WTC11 (cell line): ENCODE measurements at regions not wholly inside any gene's neighbourhood (a gene's known extent, or its start where the extent isn't known, plus 50 kb on each side); places are given as distances from the start of the nearest gene placed in this dataset.
"Not testable (repeated sequence)": the region's sequence is repeated elsewhere in the genome, so short reads cannot be mapped to it uniquely, and the experiment has no call there.

Source experiments
- ATAC-seq: fragments of 200-7000 bp; cut with Tn5 transposase; 2 replicates; pipeline ENCODE4 v1.10.0; 2021; ENCODE audit warnings: mild to moderate bottlenecking, moderate library complexity
- CTCF ChIA-PET: fragments of 300-600 bp; sonication (Branson Sonifier 250); formaldehyde crosslinking; loops from one replicate; lab custom pipeline; 2021; ENCODE audit warnings: antibody characterized with exemption; lab: Charles Lee
- POLR2A ChIA-PET: fragments of 350-600 bp; sonication (Branson Sonifier 250); formaldehyde crosslinking; loops from one replicate; lab custom pipeline; 2021; ENCODE audit warnings: antibody characterized with exemption; lab: Charles Lee
- DNase-seq: peaks from one replicate; pipeline ENCODE4 v3.0.0; 2021; ENCODE audit warnings: low spot score
- H3K27ac Mint-ChIP-seq: 2 replicates; pipeline ENCODE4 v1.8.0; 2021; ENCODE audit warnings: mixed read lengths
- H3K27me3 Mint-ChIP-seq: 2 replicates; pipeline ENCODE4 v1.8.0; 2021; ENCODE audit warnings: low read depth, mild to moderate bottlenecking, moderate library complexity, mixed read lengths
- H3K36me3 Mint-ChIP-seq: 2 replicates; pipeline ENCODE4 v1.8.0; 2021; ENCODE audit warnings: mixed read lengths
- H3K4me1 Mint-ChIP-seq: 2 replicates; pipeline ENCODE4 v1.8.0; 2022; ENCODE audit warnings: mixed read lengths
- H3K4me3 Mint-ChIP-seq: 2 replicates; pipeline ENCODE4 v1.8.0; 2021; ENCODE audit warnings: mild to moderate bottlenecking, moderate library complexity, mixed read lengths
- H3K9me3 Mint-ChIP-seq: 2 replicates; pipeline ENCODE4 v1.8.0; 2021; ENCODE audit warnings: mixed read lengths
- FOXP1 ChIP-seq: sonication (generic); formaldehyde crosslinking; IDR thresholded peaks from 2 replicates; pipeline ENCODE4 v1.8.0; 2022; ENCODE audit warnings: missing genetic modification reagents, mild to moderate bottlenecking, moderate library complexity, borderline replicate concordance
- GABPB1 ChIP-seq: sonication (generic); formaldehyde crosslinking; IDR thresholded peaks from 2 replicates; pipeline ENCODE4 v1.8.1; 2023; ENCODE audit warnings: mild to moderate bottlenecking, missing genetic modification reagents
- NFE2L1 ChIP-seq: sonication (generic); formaldehyde crosslinking; IDR thresholded peaks from 2 replicates; pipeline ENCODE4 v1.8.1; 2023; ENCODE audit warnings: missing genetic modification reagents
- ZNF263 ChIP-seq: sonication (generic); formaldehyde crosslinking; IDR thresholded peaks from 2 replicates; pipeline ENCODE4 v1.8.1; 2022; ENCODE audit warnings: low read depth, mild to moderate bottlenecking, moderate library complexity, missing genetic modification reagents
- ZNF425 ChIP-seq: fragments of 250-450 bp; sonication (Bioruptor Pico); conservative IDR thresholded peaks from 2 replicates; pipeline ENCODE4 v1.9.0; 2021; ENCODE audit warnings: mild to moderate bottlenecking
- TF ChIP-seq, protein P1 (sequence below): fragments of 250-450 bp; sonication (Bioruptor Pico); IDR thresholded peaks from 2 replicates; pipeline ENCODE4 v1.9.0; 2021; ENCODE audit warnings: mild to moderate bottlenecking

GRCh38 chr21:9731317-9731716 is 790.1 kb upstream of the TPTE start:
- POLR2A ChIA-PET, H3K27me3 Mint-ChIP-seq, DNase-seq: not testable (repeated sequence)

DNA sequence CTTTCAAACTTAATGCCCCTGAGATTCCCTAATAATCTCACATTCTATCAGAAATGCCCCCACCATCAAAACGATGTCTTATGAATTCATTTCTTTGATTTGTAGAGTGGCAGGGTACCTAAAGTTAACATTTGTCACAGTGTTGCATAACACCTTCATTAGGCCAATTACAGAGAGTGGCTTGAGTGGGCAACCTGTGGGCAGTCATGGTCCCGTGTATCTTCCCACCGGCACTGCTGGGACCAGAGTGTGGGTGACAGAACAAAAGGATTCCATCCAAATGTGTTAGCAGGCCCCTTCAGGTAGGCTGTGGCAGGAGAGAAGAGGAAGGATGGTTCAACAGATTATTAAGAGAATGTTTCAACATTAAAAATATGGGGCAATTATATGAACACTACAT is 788.8 kb upstream of the TPTE start:
- H3K4me3 Mint-ChIP-seq, H3K4me1 Mint-ChIP-seq, DNase-seq, POLR2A ChIA-PET, H3K27me3 Mint-ChIP-seq, H3K27ac Mint-ChIP-seq, ATAC-seq, CTCF ChIA-PET: not testable (repeated sequence)
- peaks cover 14% of the 10 kb centered on the region; the same call in 1 of the 2 replicates for H3K9me3 Mint-ChIP-seq
- peaks cover 14% of the 10 kb centered on the region for H3K36me3 Mint-ChIP-seq

More at GRCh38 chr21:9731317-9731716, 790.1 kb upstream of the TPTE start:
- CTCF ChIA-PET, H3K4me3 Mint-ChIP-seq, ATAC-seq, H3K27ac Mint-ChIP-seq, H3K4me1 Mint-ChIP-seq: not testable (repeated sequence)
- Mint-ChIP-seq H3K9me3 (peaks cover 27% of the 10 kb centered on the region; the same call in 1 of the 2 replicates), H3K36me3 (peaks cover 25% of the 10 kb centered on the region)

DNA sequence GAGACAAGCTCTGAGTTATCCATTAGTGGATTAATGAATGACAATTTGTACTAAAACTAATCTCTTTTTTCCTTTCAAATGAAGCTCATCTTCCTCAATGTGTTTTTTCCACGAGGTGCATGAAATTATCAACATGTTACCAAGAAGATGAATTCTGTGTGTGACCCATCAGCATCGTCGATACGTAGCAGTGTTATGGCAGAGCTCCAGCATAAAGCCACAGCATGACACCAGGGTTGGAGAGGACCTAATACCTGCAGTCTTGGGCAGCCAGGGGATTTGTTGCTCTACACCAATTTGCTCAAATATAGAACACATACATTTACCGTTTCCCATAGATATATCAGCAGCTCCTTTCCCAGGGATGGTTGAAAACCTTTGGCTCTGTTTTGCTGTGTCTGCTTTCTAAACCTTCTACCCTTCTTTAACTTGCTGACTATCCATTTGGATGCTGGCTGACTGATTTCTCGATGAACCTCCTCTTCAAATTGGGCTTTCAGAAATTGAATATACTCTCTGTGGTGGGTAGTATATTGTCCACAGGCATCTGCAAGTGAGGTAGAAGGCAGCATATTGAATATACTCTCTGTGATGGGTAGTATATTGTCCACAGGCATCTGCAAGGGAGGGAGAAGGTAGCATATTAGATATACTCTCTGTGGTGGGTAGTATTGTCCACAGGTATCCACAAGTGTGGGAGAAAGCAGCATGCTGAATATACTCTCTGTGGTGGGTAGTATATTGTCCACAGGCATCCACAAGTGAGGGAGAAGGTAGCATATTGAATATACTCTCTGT is 787.4 kb upstream of the TPTE start:
- H3K4me1 Mint-ChIP-seq: not testable (repeated sequence)

GRCh38 chr21:9735421-9735961 is 785.9 kb upstream of the TPTE start:
- ChIA-PET CTCF (no interaction called here), POLR2A (no interaction called here)
- H3K4me3 Mint-ChIP-seq: no peak overlapping the region
- TF ChIP-seq, protein P1, sequence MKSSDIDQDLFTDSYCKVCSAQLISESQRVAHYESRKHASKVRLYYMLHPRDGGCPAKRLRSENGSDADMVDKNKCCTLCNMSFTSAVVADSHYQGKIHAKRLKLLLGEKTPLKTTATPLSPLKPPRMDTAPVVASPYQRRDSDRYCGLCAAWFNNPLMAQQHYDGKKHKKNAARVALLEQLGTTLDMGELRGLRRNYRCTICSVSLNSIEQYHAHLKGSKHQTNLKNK: no peak
- TF ChIP-seq GABPB1 (CRISPR knock-in tag): no peak
- no peak for TF ChIP-seq FOXP1 (CRISPR knock-in tag)
- no peak for TF ChIP-seq NFE2L1 (CRISPR knock-in tag)
- TF ChIP-seq ZNF425 (CRISPR knock-in tag): no peak
- no peak for TF ChIP-seq ZNF263
- H3K27me3 Mint-ChIP-seq: peaks cover 18% of the 10 kb centered on the region
- no peak for ATAC-seq
- H3K9me3 Mint-ChIP-seq: no peaks in the 10 kb centered on the region
- no peak overlapping the region for H3K27ac Mint-ChIP-seq
- DNase-seq: no peak
- no peaks in the 10 kb centered on the region for H3K4me1 Mint-ChIP-seq
- H3K36me3 Mint-ChIP-seq: peaks cover 17% of the 10 kb centered on the region

More for the DNA sequence above, 787.4 kb upstream of the TPTE start:
- H3K4me3 Mint-ChIP-seq, H3K36me3 Mint-ChIP-seq, H3K27ac Mint-ChIP-seq, POLR2A ChIA-PET, H3K27me3 Mint-ChIP-seq, H3K9me3 Mint-ChIP-seq, CTCF ChIA-PET, ATAC-seq, DNase-seq: not testable (repeated sequence)

- Mint-ChIP-seq H3K36me3 (peaks cover 35% of the 10 kb centered on the region), H3K27me3 (peaks cover 25% of the 10 kb centered on the region)
- H3K9me3 Mint-ChIP-seq, ATAC-seq, H3K27ac Mint-ChIP-seq, CTCF ChIA-PET, DNase-seq, H3K4me3 Mint-ChIP-seq, H3K4me1 Mint-ChIP-seq, POLR2A ChIA-PET: not testable (repeated sequence)
Measured at GRCh38 chr21:9737301-9737700, 784.1 kb upstream of the TPTE start.

DNA sequence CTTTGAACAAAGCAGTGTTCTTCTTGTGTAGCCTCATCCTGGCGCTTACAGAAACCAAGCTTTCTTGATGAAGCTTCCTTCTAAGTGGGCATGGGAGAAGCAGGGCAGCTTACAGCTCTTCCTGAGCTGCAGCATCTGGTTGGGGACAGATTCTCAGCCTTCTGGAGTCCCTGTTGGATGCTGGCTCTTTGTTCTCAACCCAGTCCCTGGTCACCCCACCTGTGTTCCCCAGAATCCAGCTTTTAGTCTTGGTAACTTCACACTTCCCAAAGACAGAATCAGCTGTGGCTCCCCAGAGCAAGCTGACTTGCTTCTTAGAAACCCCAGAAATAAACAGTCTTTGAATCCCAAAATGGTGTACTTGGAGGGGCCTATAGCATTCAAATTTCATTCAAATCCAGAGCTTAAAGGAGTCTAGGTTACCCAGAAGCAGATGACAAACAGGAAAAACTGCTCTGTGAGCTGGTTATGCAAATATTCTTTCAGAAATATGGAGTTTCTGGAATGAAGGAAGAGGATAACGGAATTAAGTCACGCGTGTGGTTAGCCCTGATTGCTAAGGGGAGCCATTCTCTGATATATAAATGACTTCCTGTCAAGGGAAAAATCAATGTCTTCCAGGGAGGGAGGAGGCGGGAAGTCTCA is 783.4 kb upstream of the TPTE start:
- CTCF ChIA-PET, H3K27ac Mint-ChIP-seq, POLR2A ChIA-PET, H3K4me3 Mint-ChIP-seq, ATAC-seq, DNase-seq, H3K9me3 Mint-ChIP-seq, H3K4me1 Mint-ChIP-seq: not testable (repeated sequence)
- H3K36me3 Mint-ChIP-seq: peaks cover 38% of the 10 kb centered on the region
- peaks cover 25% of the 10 kb centered on the region for H3K27me3 Mint-ChIP-seq
